ENCODE measurements at regions not wholly inside any gene's neighbourhood (a gene's known extent, or its start where the extent isn't known, plus 50 kb on each side); places are given as distances from the start of the nearest gene placed in this dataset.

DNA sequence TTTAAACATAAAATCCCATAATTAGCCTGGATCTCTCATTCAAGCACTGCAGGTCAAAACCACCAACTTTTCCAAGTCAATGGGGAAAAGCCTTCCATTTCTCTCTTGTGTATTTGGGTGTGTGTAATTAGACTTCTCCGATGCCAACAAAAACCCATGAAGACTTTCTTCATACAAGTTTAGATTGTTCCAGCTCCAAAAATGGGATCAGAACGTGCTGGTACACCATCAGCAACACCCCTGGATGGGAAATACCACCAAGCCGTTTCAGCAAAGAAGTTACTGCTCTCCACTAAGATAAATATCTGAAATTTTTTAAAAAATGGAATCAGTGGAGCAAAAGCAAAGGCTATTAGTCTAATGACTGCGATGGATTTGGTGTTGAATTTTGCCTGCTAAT, 837.3 kb upstream of the SOX9 start:
- no peak for DNase-seq (ENCODE audit: low read depth)

DNA sequence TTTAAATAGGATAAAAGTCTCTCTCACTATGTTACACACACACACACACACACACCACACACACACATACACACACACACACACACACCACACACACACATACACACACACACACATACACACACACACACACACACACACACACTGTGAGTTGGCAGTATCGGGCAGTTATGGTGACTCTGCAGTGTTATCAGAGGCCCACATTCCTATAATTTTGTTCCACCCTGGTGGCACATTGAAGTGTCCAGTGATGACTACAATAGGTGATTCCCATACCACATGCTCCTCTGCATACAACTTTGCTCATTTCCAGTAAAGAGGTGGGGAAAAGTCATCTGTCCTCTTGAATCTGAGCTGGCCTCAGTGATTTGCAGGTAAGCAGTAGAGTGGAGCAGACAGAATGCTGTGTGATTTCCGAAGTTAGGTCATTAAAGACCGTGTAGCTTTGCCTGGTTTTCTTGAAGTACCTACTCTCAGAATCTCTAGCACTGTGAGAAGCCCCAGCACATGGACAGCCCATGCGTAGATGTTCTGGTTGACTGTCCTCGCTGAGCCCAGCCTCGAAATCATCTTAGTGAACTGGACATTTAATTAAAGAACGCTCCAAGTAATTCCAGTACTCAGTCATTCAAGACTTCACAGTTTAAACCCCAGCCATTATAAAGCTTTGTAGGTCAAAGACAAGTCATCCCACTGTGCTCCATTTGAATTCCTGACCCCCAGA, 836.6 kb upstream of the SOX9 start:
- DNase-seq (ENCODE audit: low read depth), result no peak

DNA sequence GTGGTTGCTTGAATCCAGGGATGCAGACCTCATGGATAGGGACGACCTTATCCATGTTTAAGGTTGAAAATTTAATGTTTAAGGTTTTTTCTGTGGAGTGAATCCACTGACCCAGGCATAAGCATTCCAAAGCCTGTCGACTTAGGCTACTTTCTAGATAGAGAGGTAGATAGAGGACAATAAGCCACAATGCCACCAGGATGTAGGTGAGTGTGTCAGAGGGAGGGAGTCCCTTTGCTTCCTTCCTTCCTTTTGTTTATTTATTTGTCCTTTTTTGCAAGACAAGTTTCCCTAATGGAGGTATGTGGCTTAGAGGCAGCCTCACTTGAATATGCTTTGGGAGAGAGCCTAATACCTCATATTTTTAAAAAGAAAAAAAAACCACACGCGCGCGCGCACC, 834.2 kb upstream of the SOX9 start:
- DNase-seq (ENCODE audit: low read depth), result no peak

DNA sequence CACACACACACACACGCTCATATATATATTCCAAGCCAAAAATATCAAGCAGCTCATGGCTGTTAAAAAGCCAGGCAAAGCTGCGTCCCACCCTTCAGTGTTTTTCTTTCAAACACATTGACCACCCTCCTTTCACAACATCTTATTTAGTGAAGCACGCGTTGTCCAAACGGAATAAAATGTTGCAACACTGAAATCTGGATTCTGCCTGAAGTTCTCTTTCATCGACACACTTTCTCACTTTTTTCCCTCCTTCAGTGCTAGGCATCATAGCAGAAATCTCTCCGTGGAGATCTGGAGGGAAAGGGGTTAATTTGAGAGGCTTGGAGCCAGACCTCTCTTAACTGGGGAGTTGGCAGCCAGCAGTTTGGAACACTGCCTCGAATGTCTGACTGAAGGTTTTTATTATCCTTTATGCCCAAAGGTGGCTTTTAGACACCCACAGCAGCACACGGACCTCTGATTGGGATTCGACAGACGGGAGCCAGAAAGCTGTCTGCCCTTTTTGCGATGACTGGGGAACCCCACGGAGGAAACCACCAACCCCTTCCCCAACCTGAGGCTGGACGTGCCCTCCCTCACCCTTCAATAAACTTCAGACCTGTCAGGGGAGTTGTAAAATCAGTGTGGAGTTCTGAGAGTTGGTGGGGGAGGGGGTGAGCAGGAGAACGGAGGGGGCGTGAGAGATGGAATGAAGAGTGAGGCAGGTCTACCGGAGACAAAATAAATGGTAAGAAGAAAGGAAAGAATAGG, 833.6 kb upstream of the SOX9 start:
- DNase-seq (ENCODE audit: low read depth), result no peak

DNA sequence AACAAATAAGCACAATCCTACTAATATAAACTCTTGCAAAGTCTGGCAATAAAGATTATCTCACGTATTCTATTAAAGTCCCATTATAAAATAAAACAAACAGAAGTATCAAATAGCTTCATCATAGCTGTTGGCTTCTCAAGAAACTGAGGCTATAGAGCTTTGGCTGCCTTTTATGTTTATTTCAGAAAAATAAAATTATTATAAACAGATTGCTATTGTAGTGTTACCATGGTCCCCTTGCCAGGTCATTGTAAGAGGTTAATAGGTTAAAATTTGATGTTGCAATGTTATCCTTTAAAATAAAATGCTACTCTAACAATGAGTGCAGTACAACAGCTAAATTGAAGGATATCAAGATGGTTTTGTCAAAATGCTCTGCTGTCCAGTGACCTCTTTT, 828.8 kb upstream of the SOX9 start:
- DNase-seq (ENCODE audit: low read depth), result no peak

DNA sequence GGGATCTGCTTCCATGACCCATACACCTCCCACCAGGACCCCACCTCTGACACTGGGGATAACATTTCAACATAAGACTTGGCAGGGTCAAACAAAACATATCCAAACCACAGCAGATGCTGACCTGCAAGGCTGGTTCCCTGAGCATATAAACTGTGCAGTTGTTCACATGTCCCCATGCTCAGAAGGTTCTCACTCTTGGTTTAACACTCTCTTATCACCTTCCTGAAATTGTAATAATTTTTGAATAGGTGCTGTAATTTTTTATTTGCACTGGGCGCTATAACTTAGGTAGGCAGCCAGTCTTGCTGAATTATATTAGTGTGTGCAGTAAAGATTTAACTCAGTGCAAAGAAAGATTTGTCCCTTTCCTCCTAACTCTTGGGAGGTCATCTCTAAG, 824.8 kb upstream of the SOX9 start:
- no peak for DNase-seq (ENCODE audit: low read depth)

DNA sequence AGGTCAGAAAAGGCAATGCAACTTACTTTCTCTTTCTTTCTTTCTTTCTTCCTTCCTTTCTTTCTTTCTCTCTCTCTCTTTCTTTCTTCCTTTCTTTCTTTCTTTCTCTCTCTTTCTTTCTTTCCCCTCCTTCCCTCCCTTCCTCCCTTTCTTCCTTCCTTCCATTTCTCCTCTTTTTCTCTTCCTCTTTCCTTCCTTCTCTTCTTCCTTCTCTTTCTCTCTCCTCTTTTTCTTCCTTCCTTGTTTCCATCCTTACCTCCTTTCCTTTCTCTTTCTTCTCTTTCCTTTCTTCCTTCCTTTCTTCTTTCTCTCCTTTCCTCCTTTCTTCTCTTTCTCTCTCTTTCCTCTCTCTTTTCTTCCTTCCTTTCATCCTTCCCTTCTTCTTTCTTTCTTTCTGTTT, 819.8 kb upstream of the SOX9 start:
- DNase-seq (ENCODE audit: low read depth), result no peak

DNA sequence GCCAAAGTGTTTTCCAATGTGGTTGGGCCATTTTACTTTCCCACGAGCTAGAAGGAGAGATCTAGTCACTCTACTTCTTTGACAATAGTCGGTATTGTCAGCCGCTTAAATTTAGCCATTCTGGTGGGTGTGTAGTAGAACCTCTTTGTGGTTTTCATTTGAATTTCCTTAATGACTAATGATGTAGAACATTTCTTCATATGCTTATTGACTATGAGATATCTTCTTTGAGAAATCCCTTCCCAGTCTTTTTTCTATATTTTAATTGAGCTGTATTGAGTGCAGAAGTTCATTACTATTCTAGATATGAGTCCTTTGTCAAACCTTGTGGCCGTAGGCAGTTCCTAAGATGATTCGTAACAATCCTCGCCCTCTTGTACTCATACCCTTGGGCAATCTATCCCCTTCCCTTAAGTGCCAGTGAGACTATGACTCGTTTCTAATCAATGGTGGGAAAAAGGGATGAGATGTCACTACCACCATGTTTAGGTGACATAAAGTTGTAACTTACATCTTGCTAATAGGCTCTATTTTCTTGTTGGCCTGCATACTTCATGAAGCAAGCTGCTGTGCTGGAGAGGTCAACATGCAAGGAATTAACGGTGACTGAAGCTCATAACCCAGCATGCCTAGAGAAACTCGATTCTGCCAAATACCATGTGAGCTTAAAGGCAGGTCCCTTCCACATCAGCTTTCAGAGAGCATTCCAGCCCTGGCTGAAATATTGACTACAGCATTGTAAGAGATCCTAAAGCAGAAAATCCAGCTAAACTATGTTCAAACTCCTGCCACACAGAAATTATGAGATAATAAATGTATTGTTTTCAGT, 817.9 kb upstream of the SOX9 start:
- DNase-seq (ENCODE audit: low read depth), result no peak

DNA sequence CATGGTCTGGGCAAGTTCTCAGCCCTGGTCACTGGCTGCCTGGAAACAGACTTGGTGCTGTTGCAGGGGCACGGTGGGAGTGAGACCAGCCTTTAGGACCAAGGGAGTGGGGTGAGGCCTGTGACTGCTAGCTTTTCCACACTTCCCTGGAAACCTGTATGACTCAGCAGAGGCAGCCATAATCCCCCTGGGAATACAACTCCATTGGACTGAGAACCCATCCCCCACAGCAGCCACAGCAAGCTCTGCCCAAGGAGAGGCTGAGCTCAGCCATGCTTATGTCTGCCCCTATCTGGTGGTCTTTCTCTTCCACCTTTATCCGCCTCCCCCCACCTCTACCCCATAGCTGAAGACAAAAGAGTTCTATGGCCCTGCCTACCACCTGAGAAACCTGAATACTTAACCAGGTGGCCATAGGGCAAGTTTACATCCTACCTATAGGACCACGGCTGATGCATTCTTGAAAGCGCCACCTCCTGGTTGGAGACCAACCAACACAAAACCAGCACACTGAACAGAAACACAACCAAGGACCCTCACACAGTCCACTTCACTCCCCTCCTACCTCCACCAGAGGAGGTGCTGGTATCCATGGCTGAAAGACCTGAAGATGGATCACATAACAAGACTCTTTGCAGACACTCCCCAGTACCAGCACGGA, 816.2 kb upstream of the SOX9 start:
- no peak for DNase-seq (ENCODE audit: low read depth)

DNA sequence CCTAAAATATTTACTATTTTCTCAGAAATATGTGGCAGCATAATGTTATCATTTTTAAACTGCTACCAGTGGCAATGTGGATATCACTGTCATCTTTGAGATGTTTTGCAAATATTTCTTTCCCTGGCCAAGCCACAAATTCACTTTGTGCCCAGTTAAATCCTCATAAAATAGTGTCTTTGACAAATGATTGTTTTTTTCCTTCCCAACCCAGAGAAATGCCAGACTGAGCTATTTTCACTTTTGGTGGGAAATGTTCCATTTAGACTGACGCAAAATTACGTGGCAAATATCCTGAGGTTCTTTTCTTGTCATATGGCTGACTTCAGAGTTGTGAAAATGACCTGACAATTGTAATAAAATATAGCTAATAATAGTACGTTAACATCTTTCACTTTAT, 807.0 kb upstream of the SOX9 start:
- DNase-seq (ENCODE audit: low read depth), result no peak

DNA sequence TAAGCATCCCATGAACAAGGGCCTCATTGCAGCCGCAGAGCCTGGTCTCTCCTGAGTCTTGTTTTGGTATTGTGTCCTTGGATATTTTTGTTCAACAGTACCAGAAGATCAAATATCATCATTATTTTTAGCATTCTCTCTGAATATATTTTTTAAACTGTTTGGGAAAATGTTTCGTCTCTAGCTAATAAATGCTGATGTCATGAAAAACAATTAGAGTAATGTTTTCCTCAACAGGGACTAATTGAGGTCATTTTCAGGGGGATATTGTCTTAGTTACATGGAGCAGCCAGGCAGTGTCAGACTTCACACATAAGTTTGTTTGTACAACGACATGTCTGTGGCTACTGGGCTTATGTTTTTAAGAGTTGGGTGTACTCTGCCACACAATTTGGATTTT, 805.3 kb upstream of the SOX9 start:
- no peak for DNase-seq (ENCODE audit: low read depth)

DNA sequence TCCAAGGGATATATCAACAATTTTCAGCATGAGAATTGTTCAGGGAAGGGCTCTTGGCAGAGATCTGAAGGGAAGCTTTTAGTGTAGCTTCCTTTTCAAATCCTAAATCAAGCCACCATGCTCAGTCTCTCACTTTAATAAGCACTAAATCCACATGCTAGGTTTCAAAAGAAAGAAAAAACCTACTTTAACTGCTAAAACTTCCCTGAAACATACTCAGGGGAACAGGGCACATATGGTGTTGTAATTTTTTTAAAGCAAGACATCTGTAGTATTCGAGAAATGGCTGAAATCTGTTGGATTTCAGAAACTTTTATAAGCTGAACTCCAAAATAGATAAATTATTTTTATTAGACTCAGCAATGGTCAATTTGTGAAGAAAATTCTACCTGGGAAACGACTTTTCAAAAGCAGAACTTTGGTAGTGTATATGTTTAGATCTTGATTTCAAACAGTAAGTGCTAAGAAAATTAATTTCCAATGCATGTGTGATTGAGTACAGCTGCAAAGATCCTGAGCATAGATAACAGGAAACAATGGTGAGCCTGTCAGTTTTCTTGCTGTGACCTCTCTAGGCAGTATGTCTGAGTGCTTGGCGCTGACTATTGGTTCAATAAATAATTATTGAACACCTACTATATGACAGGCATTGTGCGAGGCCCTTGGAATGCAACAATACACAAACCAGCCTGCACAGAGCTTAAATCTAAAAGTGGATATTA, 804.5 kb upstream of the SOX9 start:
- no peak for DNase-seq (ENCODE audit: low read depth)

DNA sequence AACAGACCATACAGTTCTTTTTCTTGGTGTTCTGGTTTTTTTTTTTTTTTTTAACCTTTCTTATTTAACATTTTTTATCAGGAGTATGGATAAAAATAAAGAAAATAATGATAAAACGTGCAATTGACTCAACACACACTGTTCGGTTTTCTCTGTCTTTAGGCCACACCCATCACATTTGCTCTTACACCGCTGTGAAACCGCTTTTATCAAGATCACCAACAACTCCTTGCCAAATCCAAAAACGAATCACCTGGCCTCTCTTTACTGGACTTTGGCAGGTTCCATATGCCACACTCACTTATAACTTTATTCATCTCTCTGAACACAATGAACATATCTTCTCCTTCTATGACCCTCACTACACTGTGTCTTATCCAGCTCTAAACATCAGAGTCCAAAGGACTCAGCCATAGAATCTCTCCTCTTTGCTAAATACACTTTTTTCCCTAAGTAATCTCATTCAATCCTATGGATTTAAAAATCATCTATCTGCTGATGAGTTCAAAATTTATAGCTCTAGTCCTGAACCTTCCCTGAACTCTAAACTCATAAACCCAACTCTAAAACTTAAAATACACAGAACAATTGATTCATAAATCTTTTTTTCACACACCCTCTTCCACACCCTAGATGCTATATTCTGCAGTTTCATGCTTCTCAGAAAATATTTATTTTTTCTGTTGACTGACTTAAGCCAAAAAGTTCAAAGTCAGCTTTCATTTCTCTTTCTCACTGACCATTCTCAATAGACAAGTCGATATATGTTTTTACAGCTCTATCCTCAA, 800.6 kb upstream of the SOX9 start:
- no peak for DNase-seq (ENCODE audit: low read depth)

DNA sequence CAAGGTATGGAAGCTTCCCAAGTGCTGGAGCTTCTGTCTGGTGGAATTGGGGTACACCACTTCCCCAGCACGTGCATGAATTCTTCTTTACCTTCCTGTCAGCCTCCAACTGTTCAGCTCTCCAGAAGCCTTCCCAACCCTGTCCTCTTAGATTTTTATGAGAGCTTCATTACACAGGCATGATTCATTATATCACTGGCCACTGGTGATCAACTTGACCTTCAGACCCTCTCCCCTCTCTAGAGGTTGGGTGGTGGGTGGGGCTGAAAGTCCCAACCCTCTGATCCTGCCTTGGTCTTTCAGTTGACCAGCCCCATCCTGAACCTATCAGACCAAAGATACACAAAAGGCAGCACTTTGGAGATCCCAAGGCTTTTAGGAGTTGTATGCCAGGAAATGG, 795.7 kb upstream of the SOX9 start:
- DNase-seq (ENCODE audit: low read depth), result no peak

DNA sequence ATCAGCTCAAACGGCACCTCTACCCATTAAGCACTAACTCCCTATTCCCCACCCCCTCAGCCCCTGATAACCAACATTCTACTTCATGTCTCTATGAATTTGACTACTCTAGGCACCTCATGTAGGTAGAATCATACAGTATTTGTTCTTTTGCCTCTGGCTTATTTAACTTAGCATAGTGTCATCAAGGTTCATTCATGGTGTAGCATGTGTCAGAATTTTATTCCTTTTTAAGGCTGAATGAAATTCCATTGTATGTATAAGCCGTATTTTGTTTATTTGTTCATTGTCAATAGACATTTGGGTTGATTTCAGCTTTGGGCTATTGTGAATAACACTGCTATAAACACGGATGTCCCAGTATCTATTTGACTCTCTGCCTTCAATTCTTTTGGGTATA, 794.9 kb upstream of the SOX9 start:
- no peak for DNase-seq (ENCODE audit: low read depth)

DNA sequence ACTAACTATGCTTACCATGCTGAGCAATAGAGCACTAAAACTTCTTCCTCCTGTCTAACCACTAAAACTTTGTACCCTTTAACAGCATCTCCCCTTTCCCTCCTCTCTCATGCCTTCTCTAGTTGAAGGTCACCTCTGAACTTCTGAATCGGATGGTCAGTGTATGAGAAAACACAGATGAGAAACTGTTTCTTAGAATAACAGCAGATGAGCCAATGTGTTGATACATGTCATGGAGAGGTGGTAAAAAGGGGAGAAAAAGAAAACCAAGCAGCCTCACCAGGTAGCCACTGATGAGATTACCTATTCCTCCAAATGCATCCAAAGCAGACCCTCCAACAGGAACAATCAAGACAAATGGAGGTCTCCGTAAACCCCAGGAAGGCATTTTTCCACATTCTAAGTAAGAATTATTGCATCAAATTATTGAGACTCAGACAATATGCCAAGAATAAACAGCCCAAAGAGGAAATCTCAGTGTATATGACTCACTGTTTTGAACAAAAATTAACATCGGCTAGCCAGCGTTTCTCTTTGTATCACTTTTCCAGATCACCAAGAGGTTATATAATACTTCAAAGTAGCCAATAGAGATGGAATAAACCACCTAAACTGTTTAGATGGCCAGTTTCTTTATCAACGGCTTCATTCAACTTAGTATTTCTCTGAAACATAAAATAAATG, 793.3 kb upstream of the SOX9 start:
- no peak for DNase-seq (ENCODE audit: low read depth)

DNA sequence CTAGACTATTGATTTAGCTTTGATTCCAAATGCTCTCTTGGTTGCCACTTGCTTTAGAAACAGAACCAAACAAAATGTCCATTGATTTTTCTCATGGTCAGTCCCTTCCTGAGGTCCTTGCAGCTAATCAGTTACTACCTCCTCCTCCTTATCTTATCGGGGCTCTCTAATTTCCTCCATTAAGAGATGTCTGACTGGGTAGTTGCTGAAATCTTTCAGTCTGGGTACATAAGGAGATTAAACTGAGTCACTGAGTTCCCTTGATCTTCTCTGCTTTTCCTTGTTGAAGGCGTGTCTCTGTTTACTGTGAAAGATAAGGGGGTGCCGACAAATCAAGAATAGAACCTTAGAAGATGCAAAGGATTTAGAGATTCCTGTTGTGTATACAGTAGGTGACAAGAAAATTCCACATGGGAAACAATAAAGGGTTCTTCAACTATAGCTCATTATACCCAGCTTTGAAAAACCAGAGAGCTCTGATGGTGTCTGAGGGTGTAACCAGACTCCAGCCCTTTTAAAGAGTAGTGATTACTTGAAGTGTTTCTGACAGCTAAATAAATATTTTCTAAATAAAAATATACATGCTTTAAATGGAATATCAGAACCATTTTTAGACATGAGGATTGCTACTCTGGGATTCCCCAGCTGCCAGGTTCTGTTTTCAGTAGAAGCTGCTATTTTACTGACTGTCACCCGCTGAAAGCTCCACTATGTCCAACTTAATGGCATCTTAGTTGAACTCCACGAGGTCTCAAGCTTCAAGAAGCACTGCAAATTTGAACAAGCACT, 791.3 kb upstream of the SOX9 start:
- DNase-seq (ENCODE audit: low read depth), result no peak

DNA sequence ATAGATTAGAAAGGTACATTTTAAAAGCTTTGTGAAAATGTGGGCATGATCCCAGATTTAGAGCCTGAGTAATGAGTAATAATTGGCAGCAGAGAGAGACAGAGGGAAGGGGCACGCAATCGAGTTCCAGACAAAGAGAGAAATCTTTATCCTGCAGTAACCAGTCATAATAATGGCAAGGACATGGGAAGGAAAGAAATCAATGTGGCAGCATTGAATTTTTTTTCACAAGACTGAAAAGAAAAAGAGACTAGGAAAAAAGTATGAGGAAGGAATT, 790.8 kb upstream of the SOX9 start:
- DNase-seq (ENCODE audit: low read depth), result no peak

DNA sequence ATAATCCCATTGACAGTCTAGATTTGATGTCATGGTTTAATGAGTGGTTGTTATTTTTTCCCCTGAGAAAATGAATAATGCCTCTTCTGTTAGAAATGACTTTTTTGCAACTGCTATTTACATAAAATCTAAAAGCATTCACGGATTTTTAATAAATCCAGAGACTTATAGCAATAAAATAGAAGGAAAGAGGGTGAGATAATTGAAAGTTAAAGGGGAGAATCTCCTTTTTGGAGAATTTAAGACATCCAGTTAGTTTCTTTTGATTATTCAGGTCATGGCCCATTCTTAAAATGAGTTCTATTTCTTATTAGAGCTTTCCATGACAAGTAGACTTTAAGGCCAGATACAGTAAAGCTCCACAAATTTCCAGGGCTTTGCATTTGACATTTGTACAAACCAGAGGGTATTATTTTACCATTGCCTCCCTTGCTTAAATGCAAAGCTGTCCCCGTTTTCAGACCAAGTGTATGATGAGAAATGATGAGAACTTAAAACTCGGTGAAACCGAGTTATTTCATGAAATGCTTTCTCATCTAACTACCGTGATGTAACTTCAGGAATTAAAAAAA, 789.0 kb upstream of the SOX9 start:
- DNase-seq (ENCODE audit: low read depth), result no peak
